ENCODE measurements at regions not wholly inside any gene's neighbourhood (a gene's known extent, or its start where the extent isn't known, plus 50 kb on each side); places are given as distances from the start of the nearest gene placed in this dataset.

DNA sequence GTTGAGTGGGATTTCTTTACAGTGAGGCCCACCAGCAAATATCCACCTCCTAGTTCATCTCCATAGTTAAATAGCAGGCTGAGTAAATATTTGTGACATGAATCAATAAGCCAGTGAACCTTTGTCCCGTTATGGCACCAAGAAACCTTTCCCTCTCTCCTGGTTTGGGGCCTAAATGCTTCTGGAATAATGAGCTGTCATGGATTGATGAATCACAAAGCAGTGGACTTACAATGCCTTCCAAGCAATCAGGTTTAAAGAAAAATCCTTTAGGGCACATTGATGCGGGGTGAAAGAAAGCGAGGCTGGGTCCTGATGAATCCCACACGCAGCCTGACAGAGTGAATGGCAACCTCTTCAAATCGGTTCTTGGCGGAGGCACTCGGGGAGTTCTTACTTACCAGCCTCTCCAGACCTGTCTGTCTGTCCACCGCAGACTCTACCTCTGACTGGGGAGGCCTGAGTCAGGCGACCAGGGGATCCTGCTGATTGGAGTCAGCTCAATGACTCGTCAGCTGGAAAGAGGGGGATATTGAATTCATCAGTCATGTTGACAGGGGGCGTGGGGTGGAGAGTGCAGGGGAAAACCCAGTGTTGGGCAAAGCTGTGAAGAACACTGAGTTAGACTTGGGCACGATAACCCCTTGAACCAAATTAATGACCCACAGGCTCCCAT lies 247.3 kb downstream of the PLPP3 start:
- TF ChIP-seq TEAD4 (IDR thresholded peaks at IDR 0.05) (no peak), USF1 (IDR thresholded peaks at IDR 0.05) (no peak), RAD21 (IDR thresholded peaks at IDR 0.05; ENCODE audit: low read depth) (no peak), TAF1 (IDR thresholded peaks at IDR 0.05; ENCODE audit: low read depth) (no peak)

- TF ChIP-seq EGR1 (IDR thresholded peaks at IDR 0.05) (no peak), CREB1 (IDR thresholded peaks at IDR 0.05; ENCODE audit: low read depth) (no peak), RAD21 (IDR thresholded peaks at IDR 0.05; ENCODE audit: low read depth) (no peak), YY1 (IDR thresholded peaks at IDR 0.05; ENCODE audit: low read depth) (no peak), CEBPB (IDR thresholded peaks at IDR 0.05) (no peak), NFIC (IDR thresholded peaks at IDR 0.05) (no peak), TCF12 (IDR thresholded peaks at IDR 0.05; ENCODE audit: low read depth) (no peak), ZBTB7A (IDR thresholded peaks at IDR 0.05; ENCODE audit: low read depth) (no peak), REST (IDR thresholded peaks at IDR 0.05; ENCODE audit: low read depth) (no peak), USF1 (IDR thresholded peaks at IDR 0.05) (no peak), EP300 (IDR thresholded peaks at IDR 0.05; ENCODE audit: borderline replicate concordance) (no peak), TAF1 (IDR thresholded peaks at IDR 0.05; ENCODE audit: low read depth) (no peak), TEAD4 (IDR thresholded peaks at IDR 0.05) (no peak), MAX (IDR thresholded peaks at IDR 0.05) (no peak), FOXM1 (IDR thresholded peaks at IDR 0.05; ENCODE audit: borderline replicate concordance, low read depth) (no peak)
Observed at GRCh38 chr1:56331207-56331891, 248.0 kb downstream of the PLPP3 start.

GRCh38 chr1:56330391-56331026 lies 248.9 kb downstream of the PLPP3 start:
- TF ChIP-seq CREB1 (IDR thresholded peaks at IDR 0.05; ENCODE audit: low read depth) (no peak), REST (IDR thresholded peaks at IDR 0.05; ENCODE audit: low read depth) (no peak), CEBPB (IDR thresholded peaks at IDR 0.05) (no peak), TEAD4 (IDR thresholded peaks at IDR 0.05) (no peak), TCF12 (IDR thresholded peaks at IDR 0.05; ENCODE audit: low read depth) (no peak), EP300 (IDR thresholded peaks at IDR 0.05; ENCODE audit: borderline replicate concordance) (no peak), RAD21 (IDR thresholded peaks at IDR 0.05; ENCODE audit: low read depth) (no peak), USF1 (IDR thresholded peaks at IDR 0.05) (no peak), NFIC (IDR thresholded peaks at IDR 0.05) (no peak), FOXM1 (IDR thresholded peaks at IDR 0.05; ENCODE audit: borderline replicate concordance, low read depth) (no peak), EGR1 (IDR thresholded peaks at IDR 0.05) (no peak), TAF1 (IDR thresholded peaks at IDR 0.05; ENCODE audit: low read depth) (no peak)

DNA sequence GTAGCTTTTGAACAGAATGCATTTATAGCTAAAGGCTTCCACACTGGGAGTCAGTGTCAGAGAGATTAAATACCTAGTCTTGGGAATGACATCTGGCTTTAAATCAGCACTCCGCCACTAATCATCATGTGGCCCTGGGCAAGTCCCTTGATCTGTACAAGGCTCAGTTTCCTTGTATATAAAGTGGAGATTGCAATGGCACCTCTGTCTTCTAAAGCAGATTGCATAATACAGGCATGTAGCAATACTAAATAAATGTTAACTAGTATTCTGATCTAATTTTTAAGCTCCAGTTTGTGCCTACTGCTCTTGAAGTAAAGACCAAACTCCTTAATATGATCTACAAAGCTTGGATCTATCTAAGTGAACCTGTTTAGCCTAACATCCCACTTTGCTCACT lies 249.4 kb downstream of the PLPP3 start:
- TF ChIP-seq TEAD4 (IDR thresholded peaks at IDR 0.05) (no peak), RAD21 (IDR thresholded peaks at IDR 0.05; ENCODE audit: low read depth) (no peak), FOXM1 (IDR thresholded peaks at IDR 0.05; ENCODE audit: borderline replicate concordance, low read depth) (no peak), TCF12 (IDR thresholded peaks at IDR 0.05; ENCODE audit: low read depth) (no peak), CEBPB (IDR thresholded peaks at IDR 0.05) (no peak), EP300 (IDR thresholded peaks at IDR 0.05; ENCODE audit: borderline replicate concordance) (no peak), USF1 (IDR thresholded peaks at IDR 0.05) (no peak), REST (IDR thresholded peaks at IDR 0.05; ENCODE audit: low read depth) (no peak), EGR1 (IDR thresholded peaks at IDR 0.05) (no peak), TAF1 (IDR thresholded peaks at IDR 0.05; ENCODE audit: low read depth) (no peak), YY1 (IDR thresholded peaks at IDR 0.05; ENCODE audit: low read depth) (no peak), MAX (IDR thresholded peaks at IDR 0.05) (no peak), ZBTB7A (IDR thresholded peaks at IDR 0.05; ENCODE audit: low read depth) (no peak), CREB1 (IDR thresholded peaks at IDR 0.05; ENCODE audit: low read depth) (no peak), NFIC (IDR thresholded peaks at IDR 0.05) (no peak)
